HUES6 (cell line): ENCODE measurements at regions not wholly inside any gene's neighbourhood (a gene's known extent, or its start where the extent isn't known, plus 50 kb on each side); places are given as distances from the start of the nearest gene placed in this dataset.
"Not testable (repeated sequence)": the region's sequence is repeated elsewhere in the genome, so short reads cannot be mapped to it uniquely, and the experiment has no call there.

Source experiments
- H3K27ac ChIP-seq: 2 replicates; pipeline ENCODE4 v1.7.0; 2013; ENCODE audit warnings: low read depth, mild to moderate bottlenecking, low read length, inconsistent platforms
- H3K27me3 ChIP-seq: 2 replicates; pipeline ENCODE4 v1.6.1; 2013; ENCODE audit warnings: low read length; ENCODE audit not compliant: control insufficient read depth, insufficient read depth
- H3K36me3 ChIP-seq: 2 replicates; pipeline ENCODE4 v1.6.1; 2013; ENCODE audit warnings: low read length; ENCODE audit not compliant: control insufficient read depth, insufficient read depth
- H3K4me1 ChIP-seq: 2 replicates; pipeline ENCODE4 v1.6.1; 2013; ENCODE audit warnings: low read length; ENCODE audit not compliant: control insufficient read depth, insufficient read depth
- H3K4me3 ChIP-seq: 2 replicates; pipeline ENCODE4 v1.5.1; 2013; ENCODE audit warnings: low read depth, low read length
- H3K9ac ChIP-seq: one replicate; pipeline ENCODE4 v1.6.1; 2013; ENCODE audit warnings: mild to moderate bottlenecking, low read length
- H3K9me3 ChIP-seq: 2 replicates; pipeline ENCODE4 v1.6.1; 2013; ENCODE audit warnings: low read depth, low read length; ENCODE audit not compliant: control insufficient read depth, insufficient read depth

DNA sequence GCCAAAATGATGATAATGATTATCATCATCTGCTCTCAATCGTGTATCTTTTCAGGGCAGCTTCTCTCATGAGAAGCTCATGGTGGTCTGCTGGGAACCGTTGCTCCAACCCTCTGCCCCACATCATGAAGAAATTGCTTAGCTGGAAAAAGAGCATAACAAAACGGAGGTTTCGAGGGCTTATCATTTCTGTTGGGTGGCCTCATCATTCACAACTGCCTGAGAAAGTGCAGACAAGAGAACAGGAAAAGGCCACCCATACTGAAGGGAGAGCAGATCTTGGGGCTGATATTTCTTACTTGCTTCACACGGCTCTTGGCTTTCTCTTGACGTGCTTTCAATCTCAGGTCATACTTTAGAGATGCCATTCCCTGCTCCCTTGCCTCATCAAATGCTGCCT is 471.6 kb downstream of the CD83 start:
- H3K27ac ChIP-seq, result no peak overlapping the region
- no peaks in the 10 kb centered on the region for H3K9me3 ChIP-seq
- no peaks in the 10 kb centered on the region for H3K36me3 ChIP-seq
- H3K27me3 ChIP-seq, result no peaks in the 10 kb centered on the region
- no peak overlapping the region for H3K9ac ChIP-seq
- H3K4me1 ChIP-seq, result no peaks in the 10 kb centered on the region
- H3K4me3 ChIP-seq, result no peak overlapping the region

DNA sequence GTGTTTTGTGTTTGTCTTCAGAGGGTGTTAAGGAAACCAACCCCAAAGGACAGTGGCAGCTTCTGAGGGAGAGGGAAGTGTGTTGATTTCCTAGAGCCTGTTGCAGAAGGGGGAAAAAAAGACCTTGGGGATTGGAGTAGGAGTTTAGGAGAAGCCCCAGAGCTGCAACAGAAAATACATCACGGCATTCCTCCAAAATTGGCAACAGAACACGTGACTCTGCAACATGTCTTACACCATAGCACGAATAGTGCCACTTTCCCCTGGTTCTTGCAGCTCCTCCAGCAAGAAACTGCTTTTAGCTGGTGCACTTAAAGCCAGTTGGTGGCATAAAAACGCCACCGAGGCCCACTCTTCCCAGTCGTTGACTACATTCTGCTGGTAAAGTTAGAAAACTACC is 473.0 kb downstream of the CD83 start:
- Histone ChIP-seq H3K9me3 (no peaks in the 10 kb centered on the region), H3K4me3 (no peak overlapping the region), H3K27ac (no peak overlapping the region), H3K27me3 (no peaks in the 10 kb centered on the region), H3K9ac (no peak overlapping the region), H3K36me3 (no peaks in the 10 kb centered on the region), H3K4me1 (no peaks in the 10 kb centered on the region)

DNA sequence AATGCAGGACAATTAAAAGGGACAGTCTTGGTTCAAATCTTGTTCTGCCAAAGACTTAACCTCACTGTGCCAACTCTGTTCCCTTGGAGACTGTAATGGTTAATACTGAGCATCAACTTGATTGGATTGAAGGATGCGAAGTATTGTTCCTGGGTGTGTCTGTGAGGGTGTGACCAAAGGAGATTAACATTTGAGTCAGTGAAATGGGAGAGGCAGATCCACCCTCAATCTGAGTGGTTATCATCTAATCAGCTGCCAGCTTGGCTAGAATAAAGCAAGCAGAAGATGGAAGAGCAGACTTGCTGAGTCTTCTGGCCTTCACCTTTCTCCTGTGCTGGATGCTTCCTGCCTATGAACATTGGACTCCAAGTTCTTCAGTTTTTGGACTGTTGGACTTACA is 474.4 kb downstream of the CD83 start:
- H3K36me3 ChIP-seq, result no peaks in the 10 kb centered on the region
- H3K27ac ChIP-seq, result no peak overlapping the region
- no peaks in the 10 kb centered on the region for H3K9me3 ChIP-seq

DNA sequence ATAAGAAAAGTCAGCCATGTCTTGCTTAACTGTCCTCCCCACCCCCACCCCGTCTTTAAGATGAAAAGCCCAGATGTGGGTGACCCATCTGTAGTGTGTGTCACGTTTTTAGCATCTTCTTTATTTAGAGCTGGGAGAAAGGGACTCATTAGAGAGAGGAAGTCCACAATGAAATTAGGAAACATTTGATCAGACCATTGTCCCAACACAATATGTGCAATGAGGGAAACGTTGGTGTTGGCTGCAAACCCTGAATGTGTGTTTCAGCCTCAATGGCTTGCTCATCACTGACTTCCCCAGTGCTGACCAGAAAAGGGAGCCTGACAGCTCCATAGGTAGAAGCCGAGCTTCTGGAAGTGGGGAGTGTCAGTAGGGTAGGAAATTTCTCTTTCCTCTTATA is 475.7 kb downstream of the CD83 start:
- Histone ChIP-seq H3K4me3 (no peak overlapping the region), H3K27ac (no peak overlapping the region), H3K36me3 (no peaks in the 10 kb centered on the region), H3K4me1 (peaks cover 14% of the 10 kb centered on the region), H3K9ac (no peak overlapping the region), H3K27me3 (no peaks in the 10 kb centered on the region), H3K9me3 (no peaks in the 10 kb centered on the region)

More for the DNA sequence above, 474.4 kb downstream of the CD83 start:
- no peaks in the 10 kb centered on the region for H3K27me3 ChIP-seq
- H3K4me3 ChIP-seq, result no peak overlapping the region
- H3K4me1 ChIP-seq, result peaks cover 1% of the 10 kb centered on the region; the same call in 1 of the 2 replicates
- no peak overlapping the region for H3K9ac ChIP-seq

DNA sequence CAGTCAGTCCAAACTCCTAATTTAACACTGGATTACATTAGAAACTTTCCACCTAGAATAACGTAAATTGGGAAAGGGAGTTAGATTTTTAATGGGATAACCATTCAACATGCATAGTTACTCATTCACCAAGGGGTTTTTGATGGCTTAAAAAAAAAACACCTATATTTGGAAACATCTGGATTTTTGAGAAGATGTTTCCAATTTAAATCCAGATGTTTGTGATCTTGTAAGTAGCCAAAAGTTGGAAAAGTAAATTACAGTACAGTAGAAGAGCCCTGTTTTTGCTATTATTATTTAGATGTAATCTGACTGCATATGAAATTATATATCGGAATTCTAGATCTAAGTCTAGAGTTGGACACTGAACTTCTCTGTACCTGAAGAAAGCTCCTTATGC is 478.2 kb downstream of the CD83 start:
- H3K9me3 ChIP-seq, result no peaks in the 10 kb centered on the region; the same call in 1 of the 2 replicates
- H3K9ac ChIP-seq, result no peak overlapping the region
- no peaks in the 10 kb centered on the region for H3K27me3 ChIP-seq
- peaks cover 31% of the 10 kb centered on the region for H3K4me1 ChIP-seq
- H3K27ac ChIP-seq, result no peak overlapping the region
- no peaks in the 10 kb centered on the region for H3K36me3 ChIP-seq
- H3K4me3 ChIP-seq, result no peak overlapping the region

DNA sequence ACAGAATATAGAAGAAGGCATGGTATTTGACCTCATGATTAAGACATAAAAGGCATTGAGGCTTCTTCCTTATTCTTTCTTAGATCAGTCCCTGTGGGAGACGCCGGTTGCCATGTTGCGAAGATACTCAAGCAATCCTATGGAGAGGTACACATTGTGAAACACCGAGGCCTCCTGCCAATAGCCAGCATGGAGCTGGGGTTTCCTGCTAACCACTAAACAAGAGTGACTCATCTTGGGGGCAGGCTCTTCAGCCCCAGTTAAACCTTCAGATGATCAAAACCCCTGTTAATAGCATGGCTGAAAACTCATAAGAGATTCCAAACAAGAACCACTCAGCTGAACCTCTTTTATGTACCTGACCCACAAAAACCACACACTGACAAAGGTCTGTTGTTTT is 478.8 kb downstream of the CD83 start:
- Histone ChIP-seq H3K9me3 (no peaks in the 10 kb centered on the region; the same call in 1 of the 2 replicates), H3K4me3 (no peak overlapping the region), H3K27me3 (no peaks in the 10 kb centered on the region), H3K36me3 (no peaks in the 10 kb centered on the region), H3K27ac (no peak overlapping the region), H3K4me1 (peaks cover 31% of the 10 kb centered on the region), H3K9ac (no peak overlapping the region)

DNA sequence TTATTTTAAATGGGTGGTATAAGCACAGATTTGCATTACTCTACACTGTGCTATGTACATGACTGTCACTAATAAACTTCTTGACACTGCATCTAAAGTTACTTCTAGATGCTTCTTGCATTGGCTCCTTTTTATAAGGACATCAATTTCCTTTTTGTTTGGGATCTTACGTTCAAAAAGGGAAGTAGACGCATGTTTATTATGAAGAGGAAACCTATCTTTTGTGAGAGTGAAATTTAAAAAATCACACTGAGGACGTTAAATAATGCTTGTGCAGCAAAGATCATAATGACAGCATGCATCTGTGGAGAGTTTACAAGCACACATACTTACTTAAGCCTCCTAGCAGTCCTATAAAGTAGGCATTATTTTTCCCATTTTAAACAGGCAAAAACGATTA is 479.5 kb downstream of the CD83 start:
- H3K36me3 ChIP-seq, result no peaks in the 10 kb centered on the region
- no peak overlapping the region for H3K9ac ChIP-seq
- no peaks in the 10 kb centered on the region; the same call in 1 of the 2 replicates for H3K9me3 ChIP-seq
- no peaks in the 10 kb centered on the region for H3K27me3 ChIP-seq
- H3K4me1 ChIP-seq, result peaks cover 31% of the 10 kb centered on the region
- H3K4me3 ChIP-seq, result no peak overlapping the region
- H3K27ac ChIP-seq, result no peak overlapping the region

DNA sequence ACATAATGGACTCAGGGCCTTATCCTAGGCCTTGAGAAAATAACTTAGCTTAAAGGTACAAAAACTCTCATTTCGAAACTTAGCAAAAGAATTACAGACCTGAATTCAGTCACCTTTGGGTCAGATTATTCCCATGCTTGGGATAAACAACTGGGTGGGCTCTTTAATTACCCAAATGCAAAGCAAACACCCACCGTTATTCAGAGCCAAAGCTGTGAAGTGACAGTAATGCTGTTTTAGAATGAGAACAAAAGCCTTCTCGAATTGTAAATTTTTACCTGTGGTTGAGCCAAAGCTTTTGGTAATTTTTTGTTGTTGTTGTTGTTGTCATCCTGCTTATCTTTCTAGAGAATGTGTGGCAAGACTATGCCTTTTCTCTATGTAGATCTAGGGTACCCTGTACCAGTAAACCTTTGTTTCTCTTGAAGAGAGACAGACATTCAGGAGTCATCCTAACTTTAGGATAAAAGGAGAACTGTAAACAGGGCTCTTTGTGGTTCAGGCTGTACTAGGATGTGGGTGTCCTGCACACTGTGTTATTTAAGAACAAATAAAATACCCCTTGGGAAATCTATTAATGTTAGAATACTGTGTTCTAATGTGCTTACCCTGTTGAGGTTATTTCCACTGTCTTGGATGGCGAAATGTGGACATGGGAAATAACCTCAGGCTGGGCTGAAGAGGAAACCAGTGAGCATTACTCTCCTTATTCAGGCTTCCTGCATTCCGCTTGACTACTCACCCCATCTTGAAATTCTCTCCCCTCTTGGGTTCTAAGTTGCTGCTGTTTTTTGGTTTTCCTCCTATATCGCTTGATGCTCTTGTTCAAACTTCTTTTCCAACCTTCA is 480.7 kb downstream of the CD83 start:
- Histone ChIP-seq H3K27ac (no peak overlapping the region), H3K27me3 (no peaks in the 10 kb centered on the region), H3K9me3 (no peaks in the 10 kb centered on the region; the same call in 1 of the 2 replicates), H3K4me3 (no peak overlapping the region), H3K36me3 (no peaks in the 10 kb centered on the region), H3K9ac (no peak overlapping the region), H3K4me1 (peaks cover 31% of the 10 kb centered on the region)

DNA sequence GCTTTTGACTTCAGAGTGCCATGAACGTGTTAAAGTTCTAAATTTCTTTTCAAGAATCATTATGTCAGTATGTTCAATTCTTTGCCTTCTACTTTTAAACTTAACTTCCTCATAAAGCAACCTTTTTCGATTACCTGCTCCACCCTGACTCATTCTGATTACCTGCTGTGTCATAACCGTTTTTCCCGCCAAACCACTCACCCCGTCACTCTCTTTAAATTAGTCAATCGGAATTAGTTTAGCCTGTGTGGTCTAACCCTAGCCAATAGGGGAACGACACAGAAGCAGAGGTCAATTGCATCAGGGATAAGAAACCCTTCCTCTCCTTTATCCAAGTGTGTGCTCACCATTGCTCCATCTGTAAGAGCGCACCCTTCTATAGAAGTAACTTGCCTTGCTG is 482.7 kb downstream of the CD83 start:
- H3K9me3 ChIP-seq, H3K9ac ChIP-seq, H3K27ac ChIP-seq, H3K27me3 ChIP-seq, H3K36me3 ChIP-seq, H3K4me3 ChIP-seq: not testable (repeated sequence)
- H3K4me1 ChIP-seq, result peaks cover 31% of the 10 kb centered on the region

DNA sequence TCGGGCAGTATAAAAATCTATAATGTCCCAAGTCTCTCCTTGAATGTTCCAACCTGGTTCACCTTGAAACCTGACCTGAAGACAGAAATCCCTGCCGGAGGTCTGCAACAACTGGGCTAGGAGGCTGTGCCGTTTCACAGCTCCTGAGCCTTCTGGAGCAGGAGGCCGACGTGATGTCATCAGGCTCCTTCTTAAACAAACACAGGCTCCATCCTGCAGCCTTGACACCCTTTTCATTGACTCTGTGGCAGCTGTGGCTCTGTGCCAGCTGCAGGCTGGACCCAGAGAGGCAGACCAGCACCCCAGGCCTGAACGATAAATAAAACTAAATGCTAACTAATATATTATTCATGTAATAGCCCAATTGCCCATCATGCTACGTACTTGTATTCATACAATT is 483.9 kb downstream of the CD83 start:
- H3K9ac ChIP-seq, result no peak overlapping the region
- H3K9me3 ChIP-seq, result no peaks in the 10 kb centered on the region; the same call in 1 of the 2 replicates
- peaks cover 33% of the 10 kb centered on the region for H3K4me1 ChIP-seq
- H3K27me3 ChIP-seq, result no peaks in the 10 kb centered on the region
- no peaks in the 10 kb centered on the region for H3K36me3 ChIP-seq
- no peak overlapping the region for H3K27ac ChIP-seq
- H3K4me3 ChIP-seq, result no peak overlapping the region

DNA sequence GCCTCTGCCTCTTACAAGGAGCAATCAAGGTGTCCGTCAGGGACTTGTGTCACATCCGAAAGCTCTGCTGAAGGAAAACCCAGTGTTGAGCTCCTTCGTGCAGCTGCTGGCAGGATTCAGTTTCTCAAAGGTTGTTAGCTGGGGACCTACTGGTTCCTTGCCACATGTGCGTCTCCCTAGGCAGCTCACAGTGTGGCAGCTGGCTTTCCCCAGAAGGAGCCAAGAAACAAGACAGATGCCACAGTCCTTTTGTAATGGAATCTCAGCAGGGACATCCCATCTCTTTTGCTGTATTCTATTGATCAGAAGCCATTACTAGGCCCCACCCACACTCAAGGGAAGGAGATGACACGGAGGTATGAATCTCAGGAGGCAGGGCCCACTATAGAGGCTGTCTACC is 488.8 kb downstream of the CD83 start:
- Histone ChIP-seq H3K27ac (no peak overlapping the region), H3K36me3 (no peaks in the 10 kb centered on the region), H3K4me1 (peaks cover 5% of the 10 kb centered on the region; the same call in 1 of the 2 replicates), H3K9ac (no peak overlapping the region), H3K27me3 (no peaks in the 10 kb centered on the region), H3K9me3 (peaks cover 3% of the 10 kb centered on the region; the same call in 1 of the 2 replicates), H3K4me3 (no peak overlapping the region)
